HepG2 (cell line): ENCODE measurements at regions not wholly inside any gene's neighbourhood (a gene's known extent, or its start where the extent isn't known, plus 50 kb on each side); places are given as distances from the start of the nearest gene placed in this dataset.

ENCODE experiments used
- ATAC-seq: fragments of 200-7000 bp; cut with Tn5 transposase; 3 replicates; pipeline ENCODE4 v1.9.1; 2020; ENCODE audit warnings: mild to moderate bottlenecking, moderate library complexity
- BruUV-seq: library from RNA; stranded (reverse); fragments of 400-500 nt; replicated peaks from 2 replicates; lab custom pipeline; 2021; lab: Mats Ljungman, UMichigan
- CTCF ChIA-PET: fragments of 300-600 bp; formaldehyde crosslinking; extraction: SDS; loops from one replicate; lab custom pipeline; 2021; ENCODE audit warnings: low total read pairs, inconsistent platforms, low intra/inter-chr PET ratio; lab: Yijun Ruan, JAX
- POLR2A ChIA-PET: fragments of 350-600 bp; sonication (Branson Sonifier 250); formaldehyde crosslinking; loops from one replicate; lab custom pipeline; 2020; ENCODE audit warnings: antibody characterized with exemption, inconsistent platforms; lab: Yijun Ruan, JAX
- DNase-seq: peaks from one replicate; pipeline ENCODE4 v3.0.0-alpha.2; 2015; ENCODE audit warnings: low spot score
- FAIRE-seq: peaks from 3 replicates; lab custom pipeline; 2011; peaks lifted over from hg19 to GRCh38; lab: Jason Lieb, UNC
- H2AFZ ChIP-seq: one replicate; pipeline ENCODE4 v1.6.1; 2011; ENCODE audit warnings: low read length, inconsistent platforms
- H3K27ac ChIP-seq: fragments of 300-600 bp; 3 replicates; pipeline ENCODE4 v1.8.0; 2011; ENCODE audit warnings: mixed run types, mild to moderate bottlenecking, mixed read lengths, low read length, inconsistent platforms; ENCODE audit not compliant: insufficient read depth; ENCODE audit errors: extremely low read length
- H3K27me3 ChIP-seq, 2 experiments: fragments of 200-600 bp in 1 of 2; 2 replicates in 1 of 2; 3 replicates in 1 of 2; pipeline versions ENCODE4 v1.6.0 to v1.8.0; 2011; ENCODE audit warnings: low read length in 2 of 2, mild to moderate bottlenecking in 2 of 2, moderate library complexity in 2 of 2, inconsistent platforms in 1 of 2; ENCODE audit not compliant: insufficient read depth in 2 of 2, control insufficient read depth in 1 of 2
- H3K36me3 ChIP-seq, 2 experiments: fragments of 200-600 bp in 1 of 2; replicated peaks in 1 of 2; 2 replicates in 1 of 2; 3 replicates in 1 of 2; pipeline versions ENCODE4 v1.5.1 to v1.8.0; 2011; ENCODE audit warnings: low read length in 2 of 2, inconsistent platforms in 1 of 2; ENCODE audit not compliant: insufficient read depth in 2 of 2, control insufficient read depth in 1 of 2
- H3K4me1 ChIP-seq: 2 replicates; pipeline ENCODE4 v1.5.1; 2012; ENCODE audit warnings: low read length, inconsistent platforms; ENCODE audit not compliant: insufficient read depth
- H3K4me2 ChIP-seq: 2 replicates; pipeline ENCODE4 v1.6.0; 2011; ENCODE audit warnings: low read depth, low read length, inconsistent platforms
- H3K4me3 ChIP-seq, 3 experiments: fragments of 200-600 bp in 1 of 3; sonication (generic), shearing (Covaris generic) in 1 of 3; replicated peaks in 1 of 3; 2 replicates each; pipeline ENCODE4 v1.5.1; 2011 to 2016; ENCODE audit warnings: low read length in 3 of 3, inconsistent platforms in 2 of 3, low read depth in 2 of 3, mild to moderate bottlenecking in 2 of 3, control low read depth in 1 of 3, mixed read lengths in 1 of 3; ENCODE audit not compliant: insufficient read depth in 1 of 3
- H3K79me2 ChIP-seq: one replicate; pipeline ENCODE4 v1.6.1; 2011; ENCODE audit warnings: low read length, inconsistent platforms; ENCODE audit not compliant: insufficient read depth
- H3K9ac ChIP-seq: 2 replicates; pipeline ENCODE4 v1.6.0; 2011; ENCODE audit warnings: mild to moderate bottlenecking, low read depth, low read length, inconsistent platforms; ENCODE audit not compliant: insufficient read depth
- H3K9me3 ChIP-seq: 2 replicates; pipeline ENCODE4 v1.5.1; 2012; ENCODE audit warnings: mild to moderate bottlenecking, low read length
- H4K20me1 ChIP-seq: 2 replicates; pipeline ENCODE4 v1.6.0; 2011; ENCODE audit warnings: inconsistent platforms, mild to moderate bottlenecking, low read length, moderate library complexity; ENCODE audit not compliant: insufficient read depth
- JUND ChIP-seq: sonication (generic); formaldehyde crosslinking; IDR thresholded peaks from 2 replicates; pipeline ENCODE4 v1.8.0; 2022; ENCODE audit warnings: mild to moderate bottlenecking, missing genetic modification reagents
- KMT2A ChIP-seq: sonication (generic); formaldehyde crosslinking; IDR thresholded peaks from 2 replicates; pipeline ENCODE4 v1.4.0; 2020; ENCODE audit warnings: missing genetic modification reagents
- SRSF4 ChIP-seq: fragments of 200-400 bp; formaldehyde crosslinking; IDR thresholded peaks from one replicate; pipeline ENCODE4 v1.6.1; 2018; ENCODE audit warnings: mild to moderate bottlenecking, low read depth, low read length, moderate library complexity; ENCODE audit not compliant: poor library complexity, severe bottlenecking
- TP53 ChIP-seq: sonication (generic); formaldehyde crosslinking; conservative IDR thresholded peaks from 2 replicates; pipeline ENCODE4 v1.4.0; 2020; ENCODE audit warnings: missing genetic modification reagents
- ZBTB3 ChIP-seq: sonication (generic); formaldehyde crosslinking; IDR thresholded peaks from 2 replicates; pipeline ENCODE4 v1.4.0; 2020; ENCODE audit warnings: low read depth, mild to moderate bottlenecking, moderate library complexity, missing genetic modification reagents, borderline replicate concordance
- ZBTB49 ChIP-seq: sonication (generic); formaldehyde crosslinking; IDR thresholded peaks from 2 replicates; pipeline ENCODE4 v1.4.0; 2020; ENCODE audit warnings: missing genetic modification reagents, borderline replicate concordance
- ZNF766 ChIP-seq: sonication (generic); formaldehyde crosslinking; IDR thresholded peaks from 2 replicates; pipeline ENCODE4 v1.5.0; 2020; ENCODE audit warnings: missing genetic modification reagents, borderline replicate concordance
- WGBS: methylation state at CpG from one replicate; pipeline ENCODE4 v1.1.6; 2017; ENCODE audit warnings: low lambda C conversion rate; 5-methylcytosine and 5-hydroxymethylcytosine counted together
- in situ Hi-C: cut with HindIII; loops from 2 replicates; pipeline ENCODE4 v1.10.0; 2017; ENCODE audit warnings: low pct_unique_long_range_greater_than_20kb; ENCODE audit not compliant: extremely low pct_ligation_motif_present
- intact Hi-C: fragments of 100-400 bp; cut with micrococcal nuclease; formaldehyde crosslinking; loops from one replicate; pipeline ENCODE4 v1.10.0; 2022; ENCODE audit not compliant: unreplicated experiment
- TF ChIP-seq, protein P1 (sequence below), 2 experiments: IDR thresholded peaks; 2 replicates each; pipeline ENCODE4 v1.6.1; 2011 to 2012; ENCODE audit warnings: low read length in 2 of 2, borderline replicate concordance in 1 of 2, low read depth in 1 of 2, mild to moderate bottlenecking in 1 of 2, moderate library complexity in 1 of 2

- H3K4me2 ChIP-seq: no peak overlapping the region
- H3K79me2 ChIP-seq: no peaks in the 10 kb centered on the region
- in situ Hi-C loops (no loop called here), intact Hi-C loops (no loop called here)
- 5% methylated on average over 4 of the region's 24 CpGs for WGBS
- ChIA-PET POLR2A (no interaction called here), CTCF (no interaction called here)
- H3K27me3 ChIP-seq: peaks cover 3 to 27% of the 10 kb centered on the region in 2 experiments; a peak in 4 of 5 replicates
- ATAC-seq: no peak
- no peak overlapping the region for H3K4me3 ChIP-seq
- H3K9me3 ChIP-seq: peaks cover 18% of the 10 kb centered on the region
- H3K4me1 ChIP-seq: no peaks in the 10 kb centered on the region
- H3K27ac ChIP-seq: no peak overlapping the region
- no TSS peak for BruUV-seq
- no peaks in the 10 kb centered on the region for H3K36me3 ChIP-seq
- H4K20me1 ChIP-seq: peaks cover 6% of the 10 kb centered on the region; the same call in 1 of the 2 replicates
- no peak for DNase-seq
- no peak for TF ChIP-seq TP53 (CRISPR knock-in tag)
- TF ChIP-seq ZNF766 (CRISPR knock-in tag): no peak
- TF ChIP-seq JUND (CRISPR knock-in tag): no peak
- TF ChIP-seq ZBTB49 (CRISPR knock-in tag): no peak
- no peak for TF ChIP-seq ZBTB3 (CRISPR knock-in tag)
- TF ChIP-seq, protein P1, sequence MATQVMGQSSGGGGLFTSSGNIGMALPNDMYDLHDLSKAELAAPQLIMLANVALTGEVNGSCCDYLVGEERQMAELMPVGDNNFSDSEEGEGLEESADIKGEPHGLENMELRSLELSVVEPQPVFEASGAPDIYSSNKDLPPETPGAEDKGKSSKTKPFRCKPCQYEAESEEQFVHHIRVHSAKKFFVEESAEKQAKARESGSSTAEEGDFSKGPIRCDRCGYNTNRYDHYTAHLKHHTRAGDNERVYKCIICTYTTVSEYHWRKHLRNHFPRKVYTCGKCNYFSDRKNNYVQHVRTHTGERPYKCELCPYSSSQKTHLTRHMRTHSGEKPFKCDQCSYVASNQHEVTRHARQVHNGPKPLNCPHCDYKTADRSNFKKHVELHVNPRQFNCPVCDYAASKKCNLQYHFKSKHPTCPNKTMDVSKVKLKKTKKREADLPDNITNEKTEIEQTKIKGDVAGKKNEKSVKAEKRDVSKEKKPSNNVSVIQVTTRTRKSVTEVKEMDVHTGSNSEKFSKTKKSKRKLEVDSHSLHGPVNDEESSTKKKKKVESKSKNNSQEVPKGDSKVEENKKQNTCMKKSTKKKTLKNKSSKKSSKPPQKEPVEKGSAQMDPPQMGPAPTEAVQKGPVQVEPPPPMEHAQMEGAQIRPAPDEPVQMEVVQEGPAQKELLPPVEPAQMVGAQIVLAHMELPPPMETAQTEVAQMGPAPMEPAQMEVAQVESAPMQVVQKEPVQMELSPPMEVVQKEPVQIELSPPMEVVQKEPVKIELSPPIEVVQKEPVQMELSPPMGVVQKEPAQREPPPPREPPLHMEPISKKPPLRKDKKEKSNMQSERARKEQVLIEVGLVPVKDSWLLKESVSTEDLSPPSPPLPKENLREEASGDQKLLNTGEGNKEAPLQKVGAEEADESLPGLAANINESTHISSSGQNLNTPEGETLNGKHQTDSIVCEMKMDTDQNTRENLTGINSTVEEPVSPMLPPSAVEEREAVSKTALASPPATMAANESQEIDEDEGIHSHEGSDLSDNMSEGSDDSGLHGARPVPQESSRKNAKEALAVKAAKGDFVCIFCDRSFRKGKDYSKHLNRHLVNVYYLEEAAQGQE (IDR thresholded peaks at IDR 0.05; ENCODE audit: borderline replicate concordance in 1 of 2, low read depth in 1 of 2, low read length in 2 of 2): no peak
- no peak for TF ChIP-seq KMT2A (CRISPR knock-in tag)
- TF ChIP-seq SRSF4: no peak
- H3K9ac ChIP-seq: no peak overlapping the region
- no peak overlapping the region for H2AFZ ChIP-seq
- no peak for FAIRE-seq
Measured at GRCh38 chr1:4133297-4133938, 233.3 kb upstream of the C1orf174 start.
